ENCODE measurements at regions not wholly inside any gene's neighbourhood (a gene's known extent, or its start where the extent isn't known, plus 50 kb on each side); places are given as distances from the start of the nearest gene placed in this dataset.

DNA sequence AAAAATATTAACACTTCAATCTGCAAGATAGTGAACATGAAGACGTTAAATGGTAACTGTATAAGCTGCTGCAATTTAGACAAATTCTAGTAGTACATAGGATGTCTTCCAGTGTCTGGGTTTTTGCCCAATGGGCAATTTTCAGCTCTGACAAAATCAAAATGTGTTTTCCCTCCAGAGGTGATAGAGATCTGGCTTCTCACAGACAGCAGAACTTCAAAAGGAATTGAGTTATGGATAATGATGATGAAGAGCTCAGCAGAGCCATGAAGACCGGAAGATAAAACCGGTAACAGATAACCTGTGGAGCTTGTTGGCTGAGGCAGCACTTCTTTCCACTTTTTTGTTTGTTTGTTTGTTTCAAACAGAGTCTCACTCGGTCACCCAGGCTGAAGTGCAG is 89.4 kb upstream of the NTRK3 start:
- no peak overlapping the region for H3K27ac ChIP-seq
- no peak for TF ChIP-seq ZFX (IDR thresholded peaks at IDR 0.05; ENCODE audit: borderline replicate concordance)
- TF ChIP-seq, protein P1, sequence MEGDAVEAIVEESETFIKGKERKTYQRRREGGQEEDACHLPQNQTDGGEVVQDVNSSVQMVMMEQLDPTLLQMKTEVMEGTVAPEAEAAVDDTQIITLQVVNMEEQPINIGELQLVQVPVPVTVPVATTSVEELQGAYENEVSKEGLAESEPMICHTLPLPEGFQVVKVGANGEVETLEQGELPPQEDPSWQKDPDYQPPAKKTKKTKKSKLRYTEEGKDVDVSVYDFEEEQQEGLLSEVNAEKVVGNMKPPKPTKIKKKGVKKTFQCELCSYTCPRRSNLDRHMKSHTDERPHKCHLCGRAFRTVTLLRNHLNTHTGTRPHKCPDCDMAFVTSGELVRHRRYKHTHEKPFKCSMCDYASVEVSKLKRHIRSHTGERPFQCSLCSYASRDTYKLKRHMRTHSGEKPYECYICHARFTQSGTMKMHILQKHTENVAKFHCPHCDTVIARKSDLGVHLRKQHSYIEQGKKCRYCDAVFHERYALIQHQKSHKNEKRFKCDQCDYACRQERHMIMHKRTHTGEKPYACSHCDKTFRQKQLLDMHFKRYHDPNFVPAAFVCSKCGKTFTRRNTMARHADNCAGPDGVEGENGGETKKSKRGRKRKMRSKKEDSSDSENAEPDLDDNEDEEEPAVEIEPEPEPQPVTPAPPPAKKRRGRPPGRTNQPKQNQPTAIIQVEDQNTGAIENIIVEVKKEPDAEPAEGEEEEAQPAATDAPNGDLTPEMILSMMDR (IDR thresholded peaks at IDR 0.05) = no peak

DNA sequence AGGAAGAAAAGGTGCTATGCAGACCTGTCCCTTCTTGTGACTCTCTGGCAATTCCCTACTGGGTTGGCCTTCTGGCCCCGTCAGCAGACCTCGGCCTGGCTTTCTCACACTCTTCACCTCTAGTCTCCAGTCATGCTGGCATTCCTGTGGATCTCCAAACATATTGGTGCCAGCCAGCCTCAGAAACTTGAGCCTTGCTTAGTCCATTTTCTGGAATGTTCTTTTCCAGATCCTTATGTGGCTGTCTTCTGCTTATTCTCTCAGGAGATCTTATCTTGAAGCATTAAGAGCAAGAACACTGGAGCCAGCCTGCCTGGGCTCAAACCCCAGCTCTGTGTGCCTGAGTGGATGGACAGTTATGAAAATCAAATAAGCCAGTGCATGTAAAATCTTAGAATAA is 88.2 kb upstream of the NTRK3 start:
- no peak for TF ChIP-seq ZFX (IDR thresholded peaks at IDR 0.05; ENCODE audit: borderline replicate concordance)
- TF ChIP-seq, protein P1 (IDR thresholded peaks at IDR 0.05) = no peak
- H3K27ac ChIP-seq = no peak overlapping the region

DNA sequence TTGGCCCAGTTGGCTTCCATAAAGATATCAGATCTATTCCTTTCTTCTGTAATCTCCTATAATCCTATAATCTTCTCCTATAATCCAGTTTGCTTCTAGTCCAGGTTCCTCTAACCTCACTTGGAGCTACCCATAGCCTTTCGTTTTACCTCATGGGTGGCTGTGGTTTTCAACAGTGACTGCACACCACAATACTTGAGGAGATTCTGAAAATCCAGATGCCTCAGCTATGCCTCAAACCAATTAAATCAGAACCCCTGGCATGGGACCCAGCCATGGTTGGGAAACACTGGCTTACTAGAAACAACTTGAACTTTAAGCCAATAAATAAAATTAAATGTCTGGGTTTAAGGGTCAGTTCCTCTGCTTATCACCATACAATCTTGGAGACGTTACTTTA is 86.1 kb upstream of the NTRK3 start:
- no peak overlapping the region for H3K27ac ChIP-seq
- TF ChIP-seq, protein P1 (IDR thresholded peaks at IDR 0.05) = no peak
- no peak for TF ChIP-seq ZFX (IDR thresholded peaks at IDR 0.05; ENCODE audit: borderline replicate concordance)

DNA sequence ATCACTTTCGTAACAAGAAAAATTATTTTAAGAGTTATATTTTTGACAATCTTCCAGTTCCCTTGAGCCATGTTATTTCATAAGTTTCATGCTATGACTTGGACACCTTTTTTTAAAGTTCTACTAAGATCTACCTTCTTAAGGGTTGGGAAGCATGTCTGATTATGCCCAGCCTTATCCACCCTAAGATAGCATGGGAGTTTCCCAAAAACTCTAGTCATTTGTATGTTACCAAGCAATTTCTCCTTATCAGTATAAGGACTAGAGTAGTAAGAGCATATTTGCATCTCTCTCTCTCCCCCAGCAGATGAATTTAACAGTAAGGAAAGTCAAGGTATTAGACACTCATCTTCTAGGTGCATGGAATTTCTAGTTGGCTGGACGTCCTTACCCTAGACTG is 85.1 kb upstream of the NTRK3 start:
- TF ChIP-seq, protein P1 (IDR thresholded peaks at IDR 0.05) = no peak
- no peak for TF ChIP-seq ZFX (IDR thresholded peaks at IDR 0.05; ENCODE audit: borderline replicate concordance)
- H3K27ac ChIP-seq = no peak overlapping the region

DNA sequence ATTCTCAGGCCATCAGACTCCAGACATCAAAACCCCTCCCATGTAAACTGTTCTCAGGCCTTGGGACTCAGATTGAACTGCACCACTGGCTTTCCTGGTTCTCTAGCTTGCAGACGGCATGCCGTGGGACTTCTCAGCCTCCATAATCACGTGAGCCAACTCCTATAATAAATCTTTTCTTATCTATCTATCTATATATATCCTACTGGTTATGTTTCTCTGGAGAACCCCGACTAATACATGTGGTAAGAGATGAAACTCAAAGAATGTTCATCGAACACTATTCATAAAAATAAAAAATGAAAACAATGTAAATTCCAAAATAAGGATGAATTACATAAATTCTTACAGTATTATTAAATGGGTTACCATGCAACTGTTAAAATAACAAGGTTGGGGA is 84.5 kb upstream of the NTRK3 start:
- TF ChIP-seq, protein P1 (IDR thresholded peaks at IDR 0.05) = no peak
- TF ChIP-seq ZFX (IDR thresholded peaks at IDR 0.05; ENCODE audit: borderline replicate concordance) = no peak
- H3K27ac ChIP-seq = no peak overlapping the region

DNA sequence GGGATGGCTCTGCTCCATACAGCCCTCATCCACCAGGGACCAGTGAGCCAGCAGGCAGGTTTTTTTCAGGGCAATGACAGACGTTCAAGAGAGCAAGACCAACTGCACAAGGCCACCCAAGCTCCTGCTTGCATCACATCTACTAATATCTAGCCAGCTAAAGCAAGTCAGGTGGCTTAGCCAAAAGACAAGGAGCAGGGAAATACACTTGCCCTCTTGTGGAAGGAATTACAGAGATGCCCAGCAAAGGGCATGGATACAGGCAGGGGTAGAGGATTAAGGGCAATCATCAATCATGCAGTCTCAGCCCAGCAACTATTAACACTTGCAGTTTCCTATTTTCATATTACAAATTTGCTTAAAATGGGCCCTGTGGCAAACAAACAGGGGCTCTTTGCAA is 81.5 kb upstream of the NTRK3 start:
- TF ChIP-seq ZFX (IDR thresholded peaks at IDR 0.05; ENCODE audit: borderline replicate concordance) = no peak
- TF ChIP-seq, protein P1 (IDR thresholded peaks at IDR 0.05) = no peak
- H3K27ac ChIP-seq = no peak overlapping the region

DNA sequence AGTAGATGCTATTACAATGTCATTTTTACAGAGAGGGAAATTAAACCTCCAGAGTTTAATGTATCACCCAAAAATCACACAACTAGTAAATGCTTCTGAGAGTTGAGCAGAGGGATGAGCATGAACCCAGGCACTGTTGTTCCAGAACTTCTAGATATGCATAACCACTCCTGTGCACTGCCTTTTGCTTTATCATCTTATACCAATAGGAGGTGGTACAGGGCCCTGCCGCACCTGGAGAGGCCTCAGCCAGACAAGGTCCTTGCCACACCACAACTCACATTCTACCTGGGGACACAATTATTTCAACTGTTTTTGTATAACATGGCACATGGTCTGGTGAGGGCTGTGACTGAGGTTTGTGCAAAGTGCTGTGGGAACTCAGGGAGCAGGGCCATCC is 78.5 kb upstream of the NTRK3 start:
- TF ChIP-seq, protein P1 (IDR thresholded peaks at IDR 0.05) = no peak
- TF ChIP-seq ZFX (IDR thresholded peaks at IDR 0.05; ENCODE audit: borderline replicate concordance) = no peak
- no peak overlapping the region for H3K27ac ChIP-seq
